B cell (primary cell): ENCODE measurements at regions not wholly inside any gene's neighbourhood (a gene's known extent, or its start where the extent isn't known, plus 50 kb on each side); places are given as distances from the start of the nearest gene placed in this dataset.

Experiments used
- ATAC-seq: fragments of 200-7000 bp; cut with Tn5 transposase; one replicate; pipeline ENCODE4 v1.10.0; 2021; ENCODE audit warnings: low read depth, mild to moderate bottlenecking, moderate number of reproducible peaks, moderate library complexity
- CTCF ChIA-PET: fragments of 350-600 bp; sonication (Branson Sonifier 250); formaldehyde crosslinking; loops from one replicate; lab custom pipeline; 2021; ENCODE audit warnings: antibody characterized with exemption, inconsistent platforms; lab: Charles Lee
- POLR2A ChIA-PET: fragments of 350-600 bp; sonication (Branson Sonifier 250); formaldehyde crosslinking; loops from one replicate; lab custom pipeline; 2021; ENCODE audit warnings: antibody characterized with exemption; lab: Charles Lee
- DNase-seq: peaks from one replicate; pipeline ENCODE4 v3.0.0; 2013
- H2AFZ ChIP-seq: 2 replicates; pipeline ENCODE4 v1.6.1; 2012; ENCODE audit warnings: mild to moderate bottlenecking, low read depth, low read length; ENCODE audit not compliant: insufficient read depth, poor library complexity, severe bottlenecking
- H3K27ac ChIP-seq, 2 donors: 1 replicate in 1 of 2; 2 replicates in 1 of 2; pipeline ENCODE4 v1.5.1; 2012 to 2013; ENCODE audit warnings: low read length in 2 of 2, mild to moderate bottlenecking in 2 of 2, moderate library complexity in 1 of 2
- H3K27me3 ChIP-seq, 4 experiments: fragments of 200-600 bp in 1 of 4; sonication (generic) in 1 of 4; replicated peaks in 1 of 4; 1 replicate in 2 of 4; 2 replicates in 2 of 4; pipeline versions ENCODE4 v1.6.1 to v1.7.0; 2013 to 2016; ENCODE audit warnings: low read length in 3 of 4, mild to moderate bottlenecking in 2 of 4, mixed read lengths in 1 of 4, moderate library complexity in 1 of 4; ENCODE audit not compliant: insufficient read depth in 4 of 4, control insufficient read depth in 3 of 4; ENCODE audit errors: control extremely low read depth in 1 of 4
- H3K36me3 ChIP-seq, 2 experiments: replicated peaks in 1 of 2; 1 replicate in 1 of 2; 2 replicates in 1 of 2; pipeline versions ENCODE4 v1.6.1 to v1.7.1; 2013; ENCODE audit warnings: low read length in 1 of 2; ENCODE audit not compliant: insufficient read depth in 2 of 2, control insufficient read depth in 1 of 2; ENCODE audit errors: control extremely low read depth in 1 of 2, extremely low read depth in 1 of 2
- H3K4me1 ChIP-seq, 2 donors: fragments of 200-600 bp in 1 of 2; sonication (generic) in 1 of 2; 1 replicate in 1 of 2; 2 replicates in 1 of 2; pipeline versions ENCODE4 v1.5.1 to v1.6.1; 2013 to 2017; ENCODE audit warnings: low read length in 2 of 2; ENCODE audit not compliant: control insufficient read depth in 2 of 2, insufficient read depth in 2 of 2
- H3K4me2 ChIP-seq: replicated peaks from 2 replicates; pipeline ENCODE3; 2012; ENCODE audit warnings: mild to moderate bottlenecking, low read depth, low read length; ENCODE audit not compliant: poor library complexity, severe bottlenecking
- H3K4me3 ChIP-seq, 5 experiments: fragments of 200-600 bp in 1 of 5; sonication (generic) in 1 of 5; 1 replicate in 3 of 5; 2 replicates in 2 of 5; pipeline versions ENCODE4 v1.5.1 to v1.7.0; 2011 to 2016; ENCODE audit warnings: low read length in 4 of 5, mild to moderate bottlenecking in 4 of 5, low read depth in 2 of 5, control low read depth in 1 of 5, moderate library complexity in 1 of 5; ENCODE audit not compliant: insufficient read depth in 1 of 5; ENCODE audit errors: control extremely low read depth in 1 of 5, extremely low read depth in 1 of 5
- H3K79me2 ChIP-seq: fragments of 200-600 bp; sonication (generic); one replicate; pipeline ENCODE4 v1.6.0; 2016; ENCODE audit warnings: low read length; ENCODE audit not compliant: control insufficient read depth, insufficient read depth
- H3K9ac ChIP-seq: fragments of 200-600 bp; sonication (generic); 2 replicates; pipeline ENCODE4 v1.6.1; 2017; ENCODE audit warnings: mild to moderate bottlenecking, low read length, moderate library complexity
- H3K9me3 ChIP-seq, 3 donors: one replicate each; pipeline versions ENCODE4 v1.6.1 to v1.7.1; 2013; ENCODE audit warnings: low read length in 2 of 3; ENCODE audit not compliant: control insufficient read depth in 2 of 3, insufficient read depth in 1 of 3; ENCODE audit errors: control extremely low read depth in 1 of 3
- H4K20me1 ChIP-seq: 2 replicates; pipeline ENCODE4 v1.6.0; 2012; ENCODE audit warnings: mild to moderate bottlenecking, low read length; ENCODE audit not compliant: insufficient read depth, control insufficient read depth, poor library complexity, severe bottlenecking
- H3K27ac Mint-ChIP-seq: one replicate; pipeline ENCODE4 v1.8.0; 2021; ENCODE audit warnings: mixed read lengths
- H3K27me3 Mint-ChIP-seq: one replicate; pipeline ENCODE4 v1.8.0; 2021; ENCODE audit warnings: mixed read lengths
- H3K4me1 Mint-ChIP-seq: one replicate; pipeline ENCODE4 v1.8.0; 2021; ENCODE audit warnings: mixed read lengths
- H3K4me3 Mint-ChIP-seq: one replicate; pipeline ENCODE4 v1.8.0; 2021; ENCODE audit warnings: mixed read lengths
- H3K9me3 Mint-ChIP-seq: one replicate; pipeline ENCODE4 v1.8.0; 2022; ENCODE audit warnings: mixed read lengths; ENCODE audit not compliant: insufficient read depth
- EZH2 ChIP-seq: IDR thresholded peaks from 2 replicates; pipeline ENCODE4 v1.6.1; 2012; ENCODE audit warnings: borderline replicate concordance, low read depth, mild to moderate bottlenecking, moderate library complexity, low read length; ENCODE audit not compliant: insufficient read depth, poor library complexity, severe bottlenecking
- WGBS: methylation state at CpG from one replicate; pipeline ENCODE4 v1.1.5; 2013; ENCODE audit warnings: missing lambda C conversion rate; ENCODE audit not compliant: insufficient coverage; 5-methylcytosine and 5-hydroxymethylcytosine counted together
- intact Hi-C: fragments of 100-400 bp; cut with micrococcal nuclease; formaldehyde crosslinking; loops from one replicate; pipeline ENCODE4 v1.10.0; 2022
- TF ChIP-seq, protein P1 (sequence below): fragments of 200-600 bp; IDR thresholded peaks from one replicate; pipeline ENCODE4 v1.8.0; 2022; ENCODE audit warnings: antibody characterized with exemption, mild to moderate bottlenecking

DNA sequence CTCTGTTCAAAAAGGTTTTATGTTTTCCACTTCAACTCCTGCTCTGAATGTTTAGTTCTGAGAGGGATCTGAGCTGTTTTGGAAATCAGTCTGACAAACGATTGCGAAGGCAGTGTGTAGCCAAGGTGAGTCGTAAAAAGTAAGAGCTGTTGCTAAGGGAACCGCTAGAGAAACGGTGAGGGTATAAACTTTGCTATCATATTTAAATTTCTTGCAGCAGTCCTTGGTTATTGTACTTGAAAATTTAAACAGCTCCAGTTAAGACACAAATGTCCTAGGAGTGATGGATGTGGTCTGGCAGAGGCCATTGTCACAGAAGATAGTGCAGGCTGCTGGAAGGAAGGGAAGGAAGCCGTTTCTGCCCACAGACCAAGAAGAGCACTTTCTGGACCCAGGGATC is 64.9 kb upstream of the CITED2 start:
- H3K36me3 ChIP-seq, result no peaks in the 10 kb centered on the region
- 43% methylated on average over 1 of the region's 6 CpGs for WGBS
- H3K9ac ChIP-seq, result no peak overlapping the region
- DNase-seq (no peak), ATAC-seq (no peak)
- H3K4me3 ChIP-seq, result no peak overlapping the region
- no peak for TF ChIP-seq EZH2
- TF ChIP-seq, protein P1, sequence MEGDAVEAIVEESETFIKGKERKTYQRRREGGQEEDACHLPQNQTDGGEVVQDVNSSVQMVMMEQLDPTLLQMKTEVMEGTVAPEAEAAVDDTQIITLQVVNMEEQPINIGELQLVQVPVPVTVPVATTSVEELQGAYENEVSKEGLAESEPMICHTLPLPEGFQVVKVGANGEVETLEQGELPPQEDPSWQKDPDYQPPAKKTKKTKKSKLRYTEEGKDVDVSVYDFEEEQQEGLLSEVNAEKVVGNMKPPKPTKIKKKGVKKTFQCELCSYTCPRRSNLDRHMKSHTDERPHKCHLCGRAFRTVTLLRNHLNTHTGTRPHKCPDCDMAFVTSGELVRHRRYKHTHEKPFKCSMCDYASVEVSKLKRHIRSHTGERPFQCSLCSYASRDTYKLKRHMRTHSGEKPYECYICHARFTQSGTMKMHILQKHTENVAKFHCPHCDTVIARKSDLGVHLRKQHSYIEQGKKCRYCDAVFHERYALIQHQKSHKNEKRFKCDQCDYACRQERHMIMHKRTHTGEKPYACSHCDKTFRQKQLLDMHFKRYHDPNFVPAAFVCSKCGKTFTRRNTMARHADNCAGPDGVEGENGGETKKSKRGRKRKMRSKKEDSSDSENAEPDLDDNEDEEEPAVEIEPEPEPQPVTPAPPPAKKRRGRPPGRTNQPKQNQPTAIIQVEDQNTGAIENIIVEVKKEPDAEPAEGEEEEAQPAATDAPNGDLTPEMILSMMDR, result no peak
- intact Hi-C loops, result no loop called here
- H3K4me1 Mint-ChIP-seq, result peaks cover 2% of the 10 kb centered on the region
- no peaks in the 10 kb centered on the region for H3K9me3 ChIP-seq
- no peaks in the 10 kb centered on the region for H3K9me3 Mint-ChIP-seq
- H3K4me1 ChIP-seq, result no peaks in the 10 kb centered on the region
- no peaks in the 10 kb centered on the region for H3K27me3 Mint-ChIP-seq
- POLR2A ChIA-PET, result no interaction called here
- H3K79me2 ChIP-seq, result no peaks in the 10 kb centered on the region
- no peaks in the 10 kb centered on the region for H3K27me3 ChIP-seq
- no peak overlapping the region for H2AFZ ChIP-seq
- H3K27ac ChIP-seq, result no peak overlapping the region
- no peaks in the 10 kb centered on the region for H4K20me1 ChIP-seq
- CTCF ChIA-PET, result interaction anchor here (0.5 kb wide), 1 partner anchor 404 kb away, joined by 3 read pairs; no protein-coding TSS in a partner anchor
- H3K4me2 ChIP-seq, result no peak overlapping the region
- no peak overlapping the region for H3K27ac Mint-ChIP-seq
- H3K4me3 Mint-ChIP-seq, result no peak overlapping the region

GRCh38 chr6:139438775-139439174 is 64.3 kb upstream of the CITED2 start:
- Histone ChIP-seq H4K20me1 (no peaks in the 10 kb centered on the region), H3K9me3 (no peaks in the 10 kb centered on the region), H3K79me2 (no peaks in the 10 kb centered on the region), H2AFZ (no peak overlapping the region), H3K4me1 (no peaks in the 10 kb centered on the region), H3K27me3 (no peaks in the 10 kb centered on the region), H3K36me3 (no peaks in the 10 kb centered on the region), H3K27ac (no peak overlapping the region), H3K9ac (no peak overlapping the region), H3K4me3 (no peak overlapping the region), H3K4me2 (no peak overlapping the region)
- DNase-seq (no peak), ATAC-seq (no peak)
- ChIA-PET POLR2A (no interaction called here), CTCF (no interaction called here)
- Mint-ChIP-seq H3K9me3 (no peaks in the 10 kb centered on the region), H3K27ac (no peak overlapping the region), H3K4me3 (no peak overlapping the region), H3K4me1 (peaks cover 2% of the 10 kb centered on the region), H3K27me3 (no peaks in the 10 kb centered on the region)
- intact Hi-C loops, result no loop called here
- 100% methylated on average over 3 of the region's 5 CpGs for WGBS
- no peak for TF ChIP-seq EZH2
- TF ChIP-seq, protein P1, result no peak
